Neural cell (in vitro differentiated cells): ENCODE measurements at regions not wholly inside any gene's neighbourhood (a gene's known extent, or its start where the extent isn't known, plus 50 kb on each side); places are given as distances from the start of the nearest gene placed in this dataset.
A peak's percentile ranks its signal among the peaks of the same experiment; 100 is the strongest.

ENCODE experiments used
- H2AFZ ChIP-seq: fragments of 200-600, 300-800 bp; sonication (generic), shearing (Covaris generic); 2 replicates; pipeline ENCODE4 v1.6.0; 2014; ENCODE audit warnings: low read depth, mild to moderate bottlenecking, antibody characterized with exemption, low read length, moderate library complexity
- H3F3A ChIP-seq: fragments of 200-600 bp; shearing (Covaris generic); 2 replicates; pipeline ENCODE4 v1.6.1; 2016; ENCODE audit warnings: mild to moderate bottlenecking, moderate library complexity, mixed read lengths, antibody characterized with exemption, low read length; ENCODE audit not compliant: insufficient read depth, poor library complexity, severe bottlenecking
- H3K27ac ChIP-seq: fragments of 200-600, 300-800 bp; sonication (generic), shearing (Covaris generic); 2 replicates; pipeline ENCODE4 v1.5.1; 2014; ENCODE audit warnings: mild to moderate bottlenecking, low read length, moderate library complexity
- H3K27me3 ChIP-seq: fragments of 300-800, 200-600 bp; sonication (generic), shearing (Covaris generic); 2 replicates; pipeline ENCODE4 v1.6.0; 2014; ENCODE audit warnings: mild to moderate bottlenecking, low read depth, low read length, moderate library complexity; ENCODE audit not compliant: insufficient read depth
- H3K36me3 ChIP-seq: fragments of 300-800, 200-600 bp; sonication (generic), shearing (Covaris generic); 2 replicates; pipeline ENCODE4 v1.5.1; 2014; ENCODE audit warnings: mild to moderate bottlenecking, antibody characterized with exemption, low read length, moderate library complexity; ENCODE audit not compliant: insufficient read depth
- H3K4me2 ChIP-seq: fragments of 300-800, 200-600 bp; sonication (generic), shearing (Covaris generic); 2 replicates; pipeline ENCODE4 v1.6.0; 2014; ENCODE audit warnings: mild to moderate bottlenecking, low read length
- H3K4me3 ChIP-seq: fragments of 300-800, 200-600 bp; sonication (generic), shearing (Covaris generic); 2 replicates; pipeline ENCODE4 v1.5.1; 2014; ENCODE audit warnings: mild to moderate bottlenecking, low read length, moderate library complexity
- H3K79me2 ChIP-seq: fragments of 200-600 bp; shearing (Covaris generic); replicated peaks from 2 replicates; pipeline ENCODE4 v1.6.0; 2014; ENCODE audit warnings: mild to moderate bottlenecking, low read length, moderate library complexity; ENCODE audit not compliant: insufficient read depth
- H3K9ac ChIP-seq: fragments of 300-800, 200-600 bp; sonication (generic), shearing (Covaris generic); 2 replicates; pipeline ENCODE4 v1.6.1; 2016; ENCODE audit warnings: mild to moderate bottlenecking, low read length, mixed read lengths
- H3K9me2 ChIP-seq: fragments of 200-600 bp; shearing (Covaris generic); 2 replicates; pipeline ENCODE4 v1.6.1; 2016; ENCODE audit warnings: mild to moderate bottlenecking, low read length, mixed read lengths; ENCODE audit not compliant: insufficient read depth
- H3K9me3 ChIP-seq: fragments of 200-600, 300-800 bp; sonication (generic), shearing (Covaris generic); 2 replicates; pipeline ENCODE4 v1.6.1; 2016; ENCODE audit warnings: mild to moderate bottlenecking, mixed run types, low read length, moderate library complexity, mixed read lengths
- H4K20me1 ChIP-seq: fragments of 200-600 bp; shearing (Covaris generic); 2 replicates; pipeline ENCODE4 v1.6.1; 2016; ENCODE audit warnings: mild to moderate bottlenecking, mixed run types; ENCODE audit not compliant: insufficient read depth
- EP300 ChIP-seq: fragments of 450-650 bp; conservative IDR thresholded peaks from 2 replicates; pipeline ENCODE4 v1.6.1; 2014; ENCODE audit warnings: antibody characterized with exemption, mild to moderate bottlenecking, moderate library complexity; ENCODE audit not compliant: poor library complexity, severe bottlenecking
- EZH2 ChIP-seq: fragments of 200-600, 300-800 bp; shearing (Covaris generic), sonication (generic); IDR thresholded peaks from 2 replicates; pipeline ENCODE4 v1.6.1; 2014; ENCODE audit warnings: antibody characterized with exemption, low read length, borderline replicate concordance, mild to moderate bottlenecking; ENCODE audit not compliant: insufficient read depth, poor library complexity, severe bottlenecking
- MXI1 ChIP-seq: fragments of 450-650 bp; conservative IDR thresholded peaks from 2 replicates; pipeline ENCODE4 v1.6.1; 2014; ENCODE audit warnings: antibody characterized with exemption, mild to moderate bottlenecking; ENCODE audit not compliant: poor library complexity, severe bottlenecking
- POLR2AphosphoS5 ChIP-seq: IDR thresholded peaks from 2 replicates; pipeline ENCODE4 v1.6.1; 2012
- RAD21 ChIP-seq: fragments of 450-650 bp; conservative IDR thresholded peaks from 2 replicates; pipeline ENCODE4 v1.6.1; 2014; ENCODE audit warnings: antibody characterized with exemption, mild to moderate bottlenecking, moderate library complexity
- SMC3 ChIP-seq: fragments of 450-650 bp; conservative IDR thresholded peaks from 2 replicates; pipeline ENCODE4 v1.6.1; 2014; ENCODE audit warnings: antibody characterized with exemption, mild to moderate bottlenecking, moderate library complexity; ENCODE audit not compliant: poor library complexity
- TAF1 ChIP-seq: IDR thresholded peaks from 2 replicates; pipeline ENCODE4 v1.6.1; 2012; ENCODE audit warnings: low read depth
- TF ChIP-seq, protein P1 (sequence below): IDR thresholded peaks from 2 replicates; pipeline ENCODE4 v1.6.1; 2012; ENCODE audit warnings: borderline replicate concordance
- TF ChIP-seq, protein P2 (sequence below): fragments of 450-650 bp; IDR thresholded peaks from 2 replicates; pipeline ENCODE4 v1.5.1; 2014; ENCODE audit warnings: antibody characterized with exemption, mild to moderate bottlenecking, moderate library complexity; ENCODE audit not compliant: poor library complexity, severe bottlenecking

DNA sequence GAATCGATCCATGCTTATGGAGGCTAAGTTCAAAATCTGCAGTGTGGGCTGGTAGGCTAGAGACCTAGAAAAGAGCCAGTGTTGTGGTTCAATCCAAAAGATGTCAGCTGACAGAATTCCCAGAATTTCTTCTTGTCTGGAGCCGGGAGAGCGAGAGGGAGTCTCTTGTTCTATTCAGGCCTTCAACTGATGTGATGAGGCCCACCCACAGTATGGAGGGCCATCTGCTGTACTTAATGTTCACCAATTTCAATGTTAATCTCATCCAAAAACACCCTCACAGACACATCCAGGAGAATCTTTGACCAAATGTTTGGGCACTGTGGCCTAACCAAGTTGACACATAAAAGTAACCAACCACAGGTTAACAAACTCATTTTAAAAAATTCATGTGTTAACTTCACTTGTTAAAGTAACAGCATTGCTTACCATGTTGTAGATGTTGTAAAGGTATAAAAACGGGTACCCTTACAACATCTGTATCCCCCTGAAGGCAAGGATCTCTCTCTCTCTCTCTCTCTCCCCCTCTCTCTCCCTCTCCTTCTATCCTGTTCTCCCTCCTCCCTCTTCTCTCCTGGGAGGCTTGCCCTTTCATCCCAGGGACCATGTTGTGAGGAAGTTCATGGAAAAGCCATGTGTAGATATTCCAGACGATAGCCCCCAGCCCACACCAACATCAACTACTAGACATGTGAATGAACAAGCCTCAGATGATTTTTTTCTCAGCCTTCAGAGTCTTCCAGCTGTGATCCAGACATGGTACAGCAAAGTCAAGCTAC is 66.4 kb upstream of the CHD2 start:
- Histone ChIP-seq H3K4me2 (no peak overlapping the region), H3F3A (peaks cover 5% of the 10 kb centered on the region), H3K27me3 (no peaks in the 10 kb centered on the region), H3K9me3 (no peaks in the 10 kb centered on the region), H2AFZ (no peak overlapping the region), H3K9me2 (no peaks in the 10 kb centered on the region), H4K20me1 (no peaks in the 10 kb centered on the region), H3K36me3 (no peaks in the 10 kb centered on the region), H3K9ac (peak overlapping the region; percentile 69), H3K4me3 (no peak overlapping the region), H3K79me2 (no peaks in the 10 kb centered on the region), H3K27ac (peak overlapping the region; percentile 94)
- TF ChIP-seq EP300 (no peak), MXI1 (no peak), TAF1 (no peak), SMC3 (no peak), POLR2AphosphoS5 (no peak), EZH2 (no peak), RAD21 (no peak)
- TF ChIP-seq, protein P1, sequence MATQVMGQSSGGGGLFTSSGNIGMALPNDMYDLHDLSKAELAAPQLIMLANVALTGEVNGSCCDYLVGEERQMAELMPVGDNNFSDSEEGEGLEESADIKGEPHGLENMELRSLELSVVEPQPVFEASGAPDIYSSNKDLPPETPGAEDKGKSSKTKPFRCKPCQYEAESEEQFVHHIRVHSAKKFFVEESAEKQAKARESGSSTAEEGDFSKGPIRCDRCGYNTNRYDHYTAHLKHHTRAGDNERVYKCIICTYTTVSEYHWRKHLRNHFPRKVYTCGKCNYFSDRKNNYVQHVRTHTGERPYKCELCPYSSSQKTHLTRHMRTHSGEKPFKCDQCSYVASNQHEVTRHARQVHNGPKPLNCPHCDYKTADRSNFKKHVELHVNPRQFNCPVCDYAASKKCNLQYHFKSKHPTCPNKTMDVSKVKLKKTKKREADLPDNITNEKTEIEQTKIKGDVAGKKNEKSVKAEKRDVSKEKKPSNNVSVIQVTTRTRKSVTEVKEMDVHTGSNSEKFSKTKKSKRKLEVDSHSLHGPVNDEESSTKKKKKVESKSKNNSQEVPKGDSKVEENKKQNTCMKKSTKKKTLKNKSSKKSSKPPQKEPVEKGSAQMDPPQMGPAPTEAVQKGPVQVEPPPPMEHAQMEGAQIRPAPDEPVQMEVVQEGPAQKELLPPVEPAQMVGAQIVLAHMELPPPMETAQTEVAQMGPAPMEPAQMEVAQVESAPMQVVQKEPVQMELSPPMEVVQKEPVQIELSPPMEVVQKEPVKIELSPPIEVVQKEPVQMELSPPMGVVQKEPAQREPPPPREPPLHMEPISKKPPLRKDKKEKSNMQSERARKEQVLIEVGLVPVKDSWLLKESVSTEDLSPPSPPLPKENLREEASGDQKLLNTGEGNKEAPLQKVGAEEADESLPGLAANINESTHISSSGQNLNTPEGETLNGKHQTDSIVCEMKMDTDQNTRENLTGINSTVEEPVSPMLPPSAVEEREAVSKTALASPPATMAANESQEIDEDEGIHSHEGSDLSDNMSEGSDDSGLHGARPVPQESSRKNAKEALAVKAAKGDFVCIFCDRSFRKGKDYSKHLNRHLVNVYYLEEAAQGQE: no peak
- TF ChIP-seq, protein P2, sequence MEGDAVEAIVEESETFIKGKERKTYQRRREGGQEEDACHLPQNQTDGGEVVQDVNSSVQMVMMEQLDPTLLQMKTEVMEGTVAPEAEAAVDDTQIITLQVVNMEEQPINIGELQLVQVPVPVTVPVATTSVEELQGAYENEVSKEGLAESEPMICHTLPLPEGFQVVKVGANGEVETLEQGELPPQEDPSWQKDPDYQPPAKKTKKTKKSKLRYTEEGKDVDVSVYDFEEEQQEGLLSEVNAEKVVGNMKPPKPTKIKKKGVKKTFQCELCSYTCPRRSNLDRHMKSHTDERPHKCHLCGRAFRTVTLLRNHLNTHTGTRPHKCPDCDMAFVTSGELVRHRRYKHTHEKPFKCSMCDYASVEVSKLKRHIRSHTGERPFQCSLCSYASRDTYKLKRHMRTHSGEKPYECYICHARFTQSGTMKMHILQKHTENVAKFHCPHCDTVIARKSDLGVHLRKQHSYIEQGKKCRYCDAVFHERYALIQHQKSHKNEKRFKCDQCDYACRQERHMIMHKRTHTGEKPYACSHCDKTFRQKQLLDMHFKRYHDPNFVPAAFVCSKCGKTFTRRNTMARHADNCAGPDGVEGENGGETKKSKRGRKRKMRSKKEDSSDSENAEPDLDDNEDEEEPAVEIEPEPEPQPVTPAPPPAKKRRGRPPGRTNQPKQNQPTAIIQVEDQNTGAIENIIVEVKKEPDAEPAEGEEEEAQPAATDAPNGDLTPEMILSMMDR: no peak

DNA sequence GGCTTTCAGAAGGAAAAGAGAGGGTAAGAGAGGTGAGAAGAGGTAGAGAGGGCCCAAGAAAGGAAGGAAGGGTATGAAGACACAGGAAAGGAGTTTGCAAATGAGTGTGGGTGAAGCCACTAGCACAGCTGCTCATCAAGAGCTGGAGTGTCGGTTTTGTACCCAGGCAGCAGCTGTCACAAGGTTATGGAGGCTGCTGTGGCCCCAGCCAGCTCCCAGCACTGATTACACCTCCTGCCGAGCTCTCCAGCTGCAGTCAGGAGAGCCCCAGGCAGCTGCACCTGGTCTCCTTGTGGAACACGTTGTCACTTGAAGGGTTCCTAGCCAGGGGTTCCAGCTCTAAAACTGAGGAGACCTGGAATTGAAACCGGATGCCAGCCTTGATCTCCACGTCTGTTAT is 60.4 kb upstream of the CHD2 start:
- Histone ChIP-seq H3K79me2 (no peaks in the 10 kb centered on the region), H3K4me3 (no peak overlapping the region), H2AFZ (no peak overlapping the region), H3K36me3 (no peaks in the 10 kb centered on the region), H3K27me3 (no peaks in the 10 kb centered on the region), H3K9me3 (no peaks in the 10 kb centered on the region), H3F3A (no peaks in the 10 kb centered on the region), H3K4me2 (no peak overlapping the region), H3K9ac (no peak overlapping the region), H3K9me2 (no peaks in the 10 kb centered on the region), H4K20me1 (no peaks in the 10 kb centered on the region), H3K27ac (no peak overlapping the region)
- TF ChIP-seq, protein P2: no peak
- no peak for TF ChIP-seq SMC3
- TF ChIP-seq, protein P1: no peak
- TF ChIP-seq EZH2: no peak
- no peak for TF ChIP-seq POLR2AphosphoS5
- TF ChIP-seq RAD21: no peak
- TF ChIP-seq MXI1: no peak
- TF ChIP-seq TAF1: no peak
- no peak for TF ChIP-seq EP300
